WTC11 (cell line): ENCODE measurements at regions not wholly inside any gene's neighbourhood (a gene's known extent, or its start where the extent isn't known, plus 50 kb on each side); places are given as distances from the start of the nearest gene placed in this dataset.

Experiments
- ATF3 ChIP-seq: sonication (generic); formaldehyde crosslinking; conservative IDR thresholded peaks from 2 replicates; pipeline ENCODE4 v1.8.1; 2022; ENCODE audit warnings: mild to moderate bottlenecking, missing genetic modification reagents
- ATF6 ChIP-seq: sonication (generic); formaldehyde crosslinking; IDR thresholded peaks from 2 replicates; pipeline ENCODE4 v1.8.1; 2023; ENCODE audit warnings: mild to moderate bottlenecking, missing genetic modification reagents
- CREB1 ChIP-seq: sonication (generic); formaldehyde crosslinking; IDR thresholded peaks from 2 replicates; pipeline ENCODE4 v1.8.0; 2023; ENCODE audit warnings: mild to moderate bottlenecking, missing genetic modification reagents
- FOXK1 ChIP-seq: sonication (generic); formaldehyde crosslinking; IDR thresholded peaks from 2 replicates; pipeline ENCODE4 v1.8.0; 2022; ENCODE audit warnings: mild to moderate bottlenecking, moderate library complexity, missing genetic modification reagents
- MAX ChIP-seq: sonication (generic); formaldehyde crosslinking; IDR thresholded peaks from 2 replicates; pipeline ENCODE4 v1.8.0; 2022; ENCODE audit warnings: mild to moderate bottlenecking, missing genetic modification reagents
- NFYB ChIP-seq: sonication (generic); formaldehyde crosslinking; conservative IDR thresholded peaks from 2 replicates; pipeline ENCODE4 v1.8.0; 2022; ENCODE audit warnings: low read depth, missing genetic modification reagents
- PREB ChIP-seq: sonication (generic); formaldehyde crosslinking; IDR thresholded peaks from 2 replicates; pipeline ENCODE4 v1.8.1; 2022; ENCODE audit warnings: mild to moderate bottlenecking, missing genetic modification reagents, moderate library complexity, borderline replicate concordance
- SP1 ChIP-seq: sonication (generic); formaldehyde crosslinking; conservative IDR thresholded peaks from 2 replicates; pipeline ENCODE4 v1.8.1; 2022; ENCODE audit warnings: missing genetic modification reagents
- USF2 ChIP-seq: sonication (generic); formaldehyde crosslinking; IDR thresholded peaks from 2 replicates; pipeline ENCODE4 v1.8.1; 2023; ENCODE audit warnings: mild to moderate bottlenecking, missing genetic modification reagents, moderate library complexity
- ZNF232 ChIP-seq: sonication (generic); formaldehyde crosslinking; IDR thresholded peaks from 2 replicates; pipeline ENCODE4 v1.8.0; 2022; ENCODE audit warnings: mild to moderate bottlenecking, missing genetic modification reagents
- ZNF425 ChIP-seq: fragments of 250-450 bp; sonication (Bioruptor Pico); conservative IDR thresholded peaks from 2 replicates; pipeline ENCODE4 v1.9.0; 2021; ENCODE audit warnings: mild to moderate bottlenecking
- TF ChIP-seq, protein P1 (sequence below): sonication (generic); formaldehyde crosslinking; IDR thresholded peaks from 2 replicates; pipeline ENCODE4 v1.8.0; 2022; ENCODE audit warnings: mild to moderate bottlenecking, missing genetic modification reagents
- TF ChIP-seq, protein P2 (sequence below): fragments of 250-450 bp; sonication (Bioruptor Pico); IDR thresholded peaks from 2 replicates; pipeline ENCODE4 v2.1.2; 2022; ENCODE audit warnings: mild to moderate bottlenecking, moderate library complexity
- TF ChIP-seq, protein P3 (sequence below): fragments of 200-600 bp; IDR thresholded peaks from 2 replicates; pipeline ENCODE4 v1.8.0; 2022; ENCODE audit warnings: antibody characterized with exemption

DNA sequence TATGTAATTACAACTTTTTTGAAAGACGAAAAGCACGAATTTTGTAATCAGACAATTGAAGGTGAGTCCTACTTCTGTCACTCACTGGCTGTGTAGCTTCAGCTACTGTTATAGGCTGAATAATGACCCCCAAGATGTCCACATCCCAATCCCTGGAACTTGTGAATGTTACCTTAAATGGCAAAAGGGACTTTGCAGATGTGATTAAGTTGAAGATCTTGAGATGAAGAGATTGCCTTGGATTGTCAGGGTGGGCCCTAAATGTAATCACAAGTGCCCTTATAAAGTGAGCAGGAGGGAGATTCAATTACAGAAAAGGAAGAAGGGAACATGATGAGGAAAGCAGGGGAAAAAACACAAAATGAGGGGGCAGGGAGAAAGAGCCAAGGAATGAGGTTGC, 326.2 kb upstream of the MSX2 start:
- TF ChIP-seq ZNF232 (CRISPR knock-in tag) (no peak), SP1 (no peak), ATF3 (CRISPR knock-in tag) (no peak), PREB (CRISPR knock-in tag) (no peak), ZNF425 (CRISPR knock-in tag) (no peak), USF2 (no peak), FOXK1 (CRISPR knock-in tag) (no peak), MAX (CRISPR knock-in tag) (no peak), ATF6 (CRISPR knock-in tag) (no peak), NFYB (CRISPR knock-in tag) (no peak), CREB1 (CRISPR knock-in tag) (no peak)
- TF ChIP-seq, protein P1, sequence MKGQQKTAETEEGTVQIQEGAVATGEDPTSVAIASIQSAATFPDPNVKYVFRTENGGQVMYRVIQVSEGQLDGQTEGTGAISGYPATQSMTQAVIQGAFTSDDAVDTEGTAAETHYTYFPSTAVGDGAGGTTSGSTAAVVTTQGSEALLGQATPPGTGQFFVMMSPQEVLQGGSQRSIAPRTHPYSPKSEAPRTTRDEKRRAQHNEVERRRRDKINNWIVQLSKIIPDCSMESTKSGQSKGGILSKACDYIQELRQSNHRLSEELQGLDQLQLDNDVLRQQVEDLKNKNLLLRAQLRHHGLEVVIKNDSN (CRISPR knock-in tag) = no peak
- TF ChIP-seq, protein P2, sequence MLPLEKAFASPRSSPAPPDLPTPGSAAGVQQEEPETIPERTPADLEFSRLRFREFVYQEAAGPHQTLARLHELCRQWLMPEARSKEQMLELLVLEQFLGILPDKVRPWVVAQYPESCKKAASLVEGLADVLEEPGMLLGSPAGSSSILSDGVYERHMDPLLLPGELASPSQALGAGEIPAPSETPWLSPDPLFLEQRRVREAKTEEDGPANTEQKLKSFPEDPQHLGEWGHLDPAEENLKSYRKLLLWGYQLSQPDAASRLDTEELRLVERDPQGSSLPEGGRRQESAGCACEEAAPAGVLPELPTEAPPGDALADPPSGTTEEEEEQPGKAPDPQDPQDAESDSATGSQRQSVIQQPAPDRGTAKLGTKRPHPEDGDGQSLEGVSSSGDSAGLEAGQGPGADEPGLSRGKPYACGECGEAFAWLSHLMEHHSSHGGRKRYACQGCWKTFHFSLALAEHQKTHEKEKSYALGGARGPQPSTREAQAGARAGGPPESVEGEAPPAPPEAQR (CRISPR knock-in tag) = no peak
- TF ChIP-seq, protein P3, sequence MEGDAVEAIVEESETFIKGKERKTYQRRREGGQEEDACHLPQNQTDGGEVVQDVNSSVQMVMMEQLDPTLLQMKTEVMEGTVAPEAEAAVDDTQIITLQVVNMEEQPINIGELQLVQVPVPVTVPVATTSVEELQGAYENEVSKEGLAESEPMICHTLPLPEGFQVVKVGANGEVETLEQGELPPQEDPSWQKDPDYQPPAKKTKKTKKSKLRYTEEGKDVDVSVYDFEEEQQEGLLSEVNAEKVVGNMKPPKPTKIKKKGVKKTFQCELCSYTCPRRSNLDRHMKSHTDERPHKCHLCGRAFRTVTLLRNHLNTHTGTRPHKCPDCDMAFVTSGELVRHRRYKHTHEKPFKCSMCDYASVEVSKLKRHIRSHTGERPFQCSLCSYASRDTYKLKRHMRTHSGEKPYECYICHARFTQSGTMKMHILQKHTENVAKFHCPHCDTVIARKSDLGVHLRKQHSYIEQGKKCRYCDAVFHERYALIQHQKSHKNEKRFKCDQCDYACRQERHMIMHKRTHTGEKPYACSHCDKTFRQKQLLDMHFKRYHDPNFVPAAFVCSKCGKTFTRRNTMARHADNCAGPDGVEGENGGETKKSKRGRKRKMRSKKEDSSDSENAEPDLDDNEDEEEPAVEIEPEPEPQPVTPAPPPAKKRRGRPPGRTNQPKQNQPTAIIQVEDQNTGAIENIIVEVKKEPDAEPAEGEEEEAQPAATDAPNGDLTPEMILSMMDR = no peak
